ENCODE measurements at regions not wholly inside any gene's neighbourhood (a gene's known extent, or its start where the extent isn't known, plus 50 kb on each side); places are given as distances from the start of the nearest gene placed in this dataset.

DNA sequence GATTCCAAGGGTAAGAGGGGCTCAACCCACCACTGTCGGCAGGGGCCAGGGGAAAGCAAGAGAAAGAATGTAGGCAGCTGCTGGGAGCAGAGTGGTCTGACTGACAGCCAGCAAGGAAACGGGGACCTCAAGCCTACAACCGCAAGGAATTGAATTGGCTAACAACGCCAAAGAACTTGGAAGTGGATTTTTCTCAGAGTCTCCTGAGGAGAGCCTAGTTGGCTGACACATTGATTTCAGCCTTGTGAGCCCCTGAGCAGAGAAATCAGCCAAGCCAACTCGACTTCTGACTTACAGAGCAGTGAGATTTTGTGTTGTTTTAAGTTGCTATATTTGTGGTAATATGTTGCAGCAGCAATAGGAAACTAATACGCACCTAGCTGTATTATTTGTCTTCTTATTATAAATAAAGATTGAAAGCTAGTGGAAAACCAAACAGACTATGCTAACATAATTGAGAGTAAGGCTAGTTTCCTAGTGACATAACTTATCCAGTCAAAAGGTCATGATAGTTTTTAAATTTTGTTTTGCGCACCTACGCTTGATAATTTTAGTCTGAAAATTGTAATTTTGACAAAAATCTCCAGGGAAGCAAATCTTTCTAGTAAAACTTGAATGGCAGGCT is 145.8 kb upstream of the HCCS start:
- Histone ChIP-seq H3K27me3 (no peaks in the 10 kb centered on the region), H3K4me3 (no peak overlapping the region)
- TF ChIP-seq POLR2A (IDR thresholded peaks at IDR 0.05; ENCODE audit: low read depth) (no peak), POLR2AphosphoS5 (IDR thresholded peaks at IDR 0.05) (no peak), CTCF (IDR thresholded peaks at IDR 0.05) (no peak), EP300 (IDR thresholded peaks at IDR 0.05) (no peak)

DNA sequence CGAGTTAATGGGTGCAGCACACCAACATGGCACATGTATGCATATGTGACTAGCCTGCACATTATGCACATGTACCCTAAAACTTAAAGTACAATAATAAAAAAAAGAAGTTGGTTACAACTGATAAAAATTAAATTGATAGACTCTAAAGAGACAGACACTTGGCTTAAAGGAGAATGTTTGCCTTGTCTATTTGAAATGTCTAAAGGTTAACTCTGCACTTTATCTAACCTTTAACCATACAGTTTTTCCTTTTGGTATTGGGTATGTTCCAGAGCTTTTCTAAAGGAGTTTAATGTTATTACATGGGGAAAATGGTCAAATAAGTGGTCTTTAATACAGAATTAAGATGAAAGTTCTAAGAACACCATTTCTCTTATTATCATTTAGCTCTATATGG is 145.1 kb upstream of the HCCS start:
- Histone ChIP-seq H3K27ac (replicated peaks in 1 of 4) (no peak overlapping the region), H3K27me3 (no peaks in the 10 kb centered on the region), H3K4me3 (no peak overlapping the region), H3K4me1 (peaks cover 0 to 5% (median 2%) of the 10 kb centered on the region in 4 donors), H3K9me3 (no peaks in the 10 kb centered on the region), H3K36me3 (no peaks in the 10 kb centered on the region)
- intact Hi-C loops (cut with DNase I): no loop called here
- 59% methylated on average over 1 of the region's 1 CpG for WGBS
- DNase-seq (ENCODE audit: extremely low spot score): no peak
- TF ChIP-seq CTCF (IDR thresholded peaks at IDR 0.05) (no peak), EP300 (IDR thresholded peaks at IDR 0.05) (no peak)

More for the DNA sequence above, 145.8 kb upstream of the HCCS start:
- Histone ChIP-seq H3K4me1 (no peaks in the 10 kb centered on the region), H3K9me3 (no peaks in the 10 kb centered on the region), H3K27ac (replicated peaks in 1 of 4) (no peak overlapping the region), H3K36me3 (no peaks in the 10 kb centered on the region)
- WGBS: 76% methylated on average over 8 of the region's 8 CpGs
- intact Hi-C loops (cut with DNase I): no loop called here
- DNase-seq (ENCODE audit: extremely low spot score): no peak

DNA sequence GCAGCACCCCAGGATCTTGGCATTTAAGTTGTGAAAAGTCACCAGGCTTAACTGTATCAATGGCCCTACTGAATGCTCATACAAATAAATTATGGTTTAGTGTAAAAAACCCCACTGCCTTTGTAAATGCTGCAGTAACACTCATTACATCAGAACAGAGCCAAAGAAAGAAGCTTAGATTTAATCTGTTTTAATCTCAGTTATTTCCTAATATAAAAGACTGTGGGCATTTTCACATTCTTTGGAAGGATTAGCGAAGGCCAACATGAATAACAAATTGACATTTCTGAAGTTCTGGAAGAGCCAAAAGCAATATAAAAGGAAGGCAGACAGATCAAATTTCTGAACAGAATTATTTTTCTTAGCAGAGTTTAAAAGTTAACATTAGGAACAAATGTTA is 140.0 kb upstream of the HCCS start:
- WGBS: 50% methylated on average over 1 of the region's 1 CpG
- no peak for DNase-seq (ENCODE audit: extremely low spot score)
- Histone ChIP-seq H3K4me1 (peaks cover 0 to 20% (median 6%) of the 10 kb centered on the region in 4 donors), H3K36me3 (no peaks in the 10 kb centered on the region), H3K27ac (replicated peaks in 1 of 4) (no peak overlapping the region), H3K4me3 (no peak overlapping the region), H3K27me3 (no peaks in the 10 kb centered on the region), H3K9me3 (no peaks in the 10 kb centered on the region)
- intact Hi-C loops (cut with DNase I): no loop called here
- TF ChIP-seq CTCF (IDR thresholded peaks at IDR 0.05) (no peak), POLR2A (IDR thresholded peaks at IDR 0.05; ENCODE audit: low read depth) (no peak), POLR2AphosphoS5 (IDR thresholded peaks at IDR 0.05) (no peak), EP300 (IDR thresholded peaks at IDR 0.05) (no peak)

GRCh38 chrX:10971759-10972158 is 139.4 kb upstream of the HCCS start:
- Histone ChIP-seq H3K9me3 (no peaks in the 10 kb centered on the region), H3K36me3 (no peaks in the 10 kb centered on the region), H3K27me3 (no peaks in the 10 kb centered on the region), H3K4me1 (peaks cover 0 to 20% (median 6%) of the 10 kb centered on the region in 4 donors), H3K27ac (replicated peaks in 1 of 4) (no peak overlapping the region), H3K4me3 (no peak overlapping the region)
- 50% methylated on average over 1 of the region's 1 CpG for WGBS
- TF ChIP-seq EP300 (IDR thresholded peaks at IDR 0.05) (no peak), POLR2AphosphoS5 (IDR thresholded peaks at IDR 0.05) (no peak), CTCF (IDR thresholded peaks at IDR 0.05) (no peak), POLR2A (IDR thresholded peaks at IDR 0.05; ENCODE audit: low read depth) (no peak)
- DNase-seq (ENCODE audit: extremely low spot score): no peak
- intact Hi-C loops (cut with DNase I): no loop called here

DNA sequence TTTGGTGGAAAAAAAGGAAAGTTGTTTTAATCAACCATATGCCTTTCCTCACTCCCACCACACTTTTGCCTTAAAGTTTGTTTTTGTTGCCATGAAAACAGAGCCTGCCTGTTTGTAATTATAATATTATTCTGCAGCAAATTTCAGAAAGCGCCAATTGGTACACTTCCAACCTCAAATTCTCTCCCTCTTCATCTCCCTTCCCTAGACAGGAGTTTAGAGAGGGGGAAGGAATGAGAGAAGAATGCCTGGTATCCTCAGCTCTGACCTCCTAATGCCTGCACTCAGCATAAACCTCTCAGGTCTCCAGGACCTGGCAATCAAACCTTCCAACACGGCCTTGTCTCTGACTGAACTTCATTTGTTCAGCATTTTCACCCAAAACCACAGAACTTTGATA is 138.4 kb upstream of the HCCS start:
- Histone ChIP-seq H3K9me3 (no peaks in the 10 kb centered on the region), H3K27me3 (no peaks in the 10 kb centered on the region), H3K4me1 (peaks cover 0 to 20% (median 6%) of the 10 kb centered on the region in 4 donors), H3K27ac (replicated peaks in 1 of 4) (no peak overlapping the region), H3K4me3 (no peak overlapping the region), H3K36me3 (no peaks in the 10 kb centered on the region)
- intact Hi-C loops (cut with DNase I): no loop called here
- no peak for DNase-seq (ENCODE audit: extremely low spot score)
- TF ChIP-seq POLR2A (IDR thresholded peaks at IDR 0.05; ENCODE audit: low read depth) (no peak), CTCF (IDR thresholded peaks at IDR 0.05) (no peak), EP300 (IDR thresholded peaks at IDR 0.05) (no peak), POLR2AphosphoS5 (IDR thresholded peaks at IDR 0.05) (no peak)
- WGBS: 54% methylated on average over 2 of the region's 2 CpGs
